Fibroblast of mammary gland (primary cell): ENCODE measurements at regions not wholly inside any gene's neighbourhood (a gene's known extent, or its start where the extent isn't known, plus 50 kb on each side); places are given as distances from the start of the nearest gene placed in this dataset.

Experiments used
- DNase-seq: peaks from one replicate; pipeline ENCODE4 v3.0.0-alpha.2; 2010; ENCODE audit warnings: low read depth
- H3K4me3 ChIP-seq: 2 replicates; pipeline ENCODE4 v1.5.1; 2011; ENCODE audit warnings: low read depth, mild to moderate bottlenecking, low read length, moderate library complexity; ENCODE audit not compliant: control insufficient read depth
- TF ChIP-seq, protein P1 (sequence below): conservative IDR thresholded peaks from 2 replicates; pipeline ENCODE4 v1.5.1; 2011; ENCODE audit warnings: low read depth, low read length, inconsistent platforms; ENCODE audit not compliant: control insufficient read depth, insufficient read depth

DNA sequence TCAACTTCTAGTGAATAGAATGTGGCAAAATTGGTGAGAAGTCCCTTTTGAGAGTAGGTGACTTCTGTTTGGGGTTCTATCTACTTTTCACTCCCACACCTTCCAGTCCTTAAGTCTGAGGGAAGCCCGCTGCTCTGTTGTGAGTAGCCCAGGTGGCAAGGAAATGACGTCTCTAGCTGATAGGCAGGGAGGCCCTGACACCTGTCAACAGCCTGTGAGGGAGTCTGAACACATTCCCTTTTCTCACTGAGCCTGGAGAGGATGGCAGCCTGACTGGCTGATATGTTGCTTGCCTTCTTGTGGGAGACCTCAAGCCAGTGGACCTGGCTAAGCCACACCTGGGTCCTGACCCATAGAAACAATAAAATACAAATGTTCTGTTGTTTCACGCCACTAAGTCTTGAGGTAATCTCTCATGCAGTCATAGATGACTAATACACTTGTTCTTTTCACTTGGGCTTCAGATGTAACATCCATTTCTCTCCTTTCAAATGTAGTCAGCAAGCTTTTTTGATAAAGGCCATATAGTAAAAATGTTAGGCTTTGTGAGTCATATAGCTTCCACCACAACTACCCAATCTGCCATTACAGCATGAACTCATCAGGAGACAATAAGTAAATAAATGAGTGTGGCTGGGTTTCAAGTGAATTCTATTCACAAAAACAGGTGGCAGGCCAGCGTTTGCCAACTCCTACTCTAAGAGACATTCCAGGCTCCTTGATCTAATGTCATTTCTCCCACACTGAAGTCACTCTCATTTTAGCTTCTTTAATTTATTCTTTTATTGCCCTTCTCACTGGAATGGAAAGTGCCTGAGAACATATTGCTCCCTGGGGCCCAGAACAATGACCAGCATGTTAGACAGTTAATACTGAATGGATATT lies 265.1 kb upstream of the MAD2L1 start:
- no peak overlapping the region for H3K4me3 ChIP-seq
- TF ChIP-seq, protein P1, sequence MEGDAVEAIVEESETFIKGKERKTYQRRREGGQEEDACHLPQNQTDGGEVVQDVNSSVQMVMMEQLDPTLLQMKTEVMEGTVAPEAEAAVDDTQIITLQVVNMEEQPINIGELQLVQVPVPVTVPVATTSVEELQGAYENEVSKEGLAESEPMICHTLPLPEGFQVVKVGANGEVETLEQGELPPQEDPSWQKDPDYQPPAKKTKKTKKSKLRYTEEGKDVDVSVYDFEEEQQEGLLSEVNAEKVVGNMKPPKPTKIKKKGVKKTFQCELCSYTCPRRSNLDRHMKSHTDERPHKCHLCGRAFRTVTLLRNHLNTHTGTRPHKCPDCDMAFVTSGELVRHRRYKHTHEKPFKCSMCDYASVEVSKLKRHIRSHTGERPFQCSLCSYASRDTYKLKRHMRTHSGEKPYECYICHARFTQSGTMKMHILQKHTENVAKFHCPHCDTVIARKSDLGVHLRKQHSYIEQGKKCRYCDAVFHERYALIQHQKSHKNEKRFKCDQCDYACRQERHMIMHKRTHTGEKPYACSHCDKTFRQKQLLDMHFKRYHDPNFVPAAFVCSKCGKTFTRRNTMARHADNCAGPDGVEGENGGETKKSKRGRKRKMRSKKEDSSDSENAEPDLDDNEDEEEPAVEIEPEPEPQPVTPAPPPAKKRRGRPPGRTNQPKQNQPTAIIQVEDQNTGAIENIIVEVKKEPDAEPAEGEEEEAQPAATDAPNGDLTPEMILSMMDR = no peak
- peak; percentile 36 for DNase-seq

DNA sequence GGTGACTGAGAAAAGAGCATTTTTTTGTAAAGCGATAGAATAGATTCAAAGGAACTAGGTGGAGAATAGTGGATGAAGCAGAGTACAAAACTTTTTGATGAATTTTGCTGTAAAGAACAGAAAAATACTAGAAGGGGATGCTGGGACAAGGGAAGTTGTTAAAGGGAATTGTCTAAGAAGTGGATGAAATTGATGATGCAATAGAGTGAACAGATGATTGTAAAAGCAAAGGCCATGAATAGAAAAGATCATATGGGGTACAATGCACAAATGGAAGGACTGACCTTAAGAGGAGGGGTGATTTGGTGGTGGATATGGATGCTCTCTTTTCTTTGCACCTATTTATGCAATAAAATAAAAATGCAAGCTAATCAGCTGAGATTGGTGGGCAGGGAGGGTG lies 262.7 kb upstream of the MAD2L1 start:
- TF ChIP-seq, protein P1 = no peak
- no peak overlapping the region for H3K4me3 ChIP-seq
- DNase-seq = no peak

DNA sequence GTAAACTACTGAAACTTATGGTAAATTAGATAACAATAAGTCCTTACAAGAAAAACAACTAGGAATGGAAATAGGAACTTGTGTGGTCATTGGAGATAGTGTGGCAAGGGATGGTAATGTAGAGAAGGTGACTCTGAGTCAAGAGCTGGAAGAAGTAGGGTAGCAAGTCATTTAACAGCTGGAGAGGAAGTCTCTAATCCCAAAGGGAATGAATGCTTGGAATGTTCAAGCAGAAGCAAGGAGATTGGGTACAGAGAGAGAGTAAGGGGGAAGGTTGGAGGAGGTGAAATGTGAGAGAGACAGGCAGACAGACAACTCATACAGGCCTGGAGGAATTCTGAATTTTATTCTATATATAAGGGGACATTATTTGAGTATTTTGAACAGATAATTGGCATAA lies 260.6 kb upstream of the MAD2L1 start:
- DNase-seq = peak; percentile 13
- TF ChIP-seq, protein P1 = no peak
- H3K4me3 ChIP-seq = no peak overlapping the region

DNA sequence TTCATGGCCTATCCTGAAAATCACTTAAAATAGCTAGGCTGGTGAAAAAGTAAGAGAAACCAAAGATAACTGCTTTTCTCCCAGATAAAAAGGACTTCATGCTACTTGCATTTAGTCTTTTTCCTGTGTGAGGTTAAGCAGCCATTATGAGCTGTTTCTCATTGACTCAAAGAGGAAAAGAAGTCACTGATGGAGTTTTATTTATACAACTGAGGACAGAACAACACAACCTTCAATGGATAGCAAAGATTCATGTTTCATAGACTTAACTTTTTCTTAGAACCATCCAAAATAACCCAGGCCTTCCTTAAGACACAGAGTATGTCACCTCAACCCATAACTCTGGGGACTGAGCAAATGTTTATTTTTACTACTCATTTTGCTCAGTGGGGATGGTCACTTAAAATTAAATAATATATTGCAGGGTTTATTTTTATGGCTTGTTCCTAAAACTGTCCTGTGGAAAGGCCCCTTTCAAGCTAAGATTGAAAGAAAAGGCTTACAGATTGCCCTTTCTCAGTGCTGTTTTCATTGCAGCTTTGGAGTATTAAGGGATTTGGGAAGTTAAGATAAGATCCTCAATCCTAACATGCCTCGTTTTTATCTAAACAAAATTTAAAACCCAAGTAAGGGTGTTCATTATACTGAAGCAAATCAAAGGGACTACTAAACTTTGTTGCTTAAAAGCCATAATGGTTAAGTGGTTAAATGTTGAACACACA lies 252.6 kb upstream of the MAD2L1 start:
- H3K4me3 ChIP-seq = no peak overlapping the region
- TF ChIP-seq, protein P1 = no peak
- no peak for DNase-seq

DNA sequence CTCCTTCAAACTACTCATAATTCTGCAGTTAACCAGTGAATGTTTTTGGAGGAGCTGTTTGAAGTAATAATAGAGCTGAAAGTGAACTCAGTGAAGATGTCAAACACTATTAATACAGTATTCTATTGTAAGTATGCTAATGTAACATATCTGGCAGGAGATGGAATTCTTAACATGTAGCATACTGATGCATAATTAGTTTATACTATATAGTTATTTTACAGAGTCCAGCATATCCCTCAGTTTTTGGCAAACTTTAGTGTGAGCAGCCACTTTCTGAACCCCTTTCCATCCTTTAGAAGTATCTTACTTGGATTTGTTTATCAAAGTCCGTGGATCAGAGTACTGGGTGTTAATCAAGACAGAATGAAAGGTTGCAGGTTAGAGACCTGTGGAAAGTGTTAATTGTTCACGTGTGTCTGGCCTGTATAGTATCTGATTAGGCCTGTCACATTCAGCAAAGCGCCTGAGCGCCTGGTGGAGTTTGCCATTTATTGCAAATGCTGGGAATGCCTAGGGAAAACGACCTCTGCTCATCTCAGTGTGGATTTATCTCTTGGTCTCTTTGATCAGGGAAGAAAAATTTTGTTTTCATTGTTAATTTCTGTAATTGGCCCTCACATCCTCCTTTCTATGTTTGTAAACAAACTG lies 251.7 kb upstream of the MAD2L1 start:
- TF ChIP-seq, protein P1 = no peak
- DNase-seq = no peak
- no peak overlapping the region for H3K4me3 ChIP-seq

DNA sequence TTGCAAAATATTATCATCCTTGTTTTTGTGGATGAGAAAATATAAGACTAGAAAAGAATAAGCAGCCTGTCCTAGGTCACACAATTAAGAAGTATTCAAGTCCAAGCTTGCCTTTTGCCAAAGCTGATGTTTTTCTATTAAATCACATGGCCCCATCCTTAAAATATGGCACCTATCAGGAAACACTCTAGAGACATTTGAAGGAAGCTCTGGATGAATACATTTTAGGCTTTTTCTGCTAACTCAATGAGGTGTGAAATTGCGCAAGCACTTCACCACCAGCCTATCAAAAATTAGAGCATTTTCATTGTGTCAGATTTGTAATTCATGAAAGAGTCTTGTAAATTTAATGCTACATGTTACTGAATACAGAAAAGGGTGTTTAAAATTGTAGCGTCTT lies 251.1 kb upstream of the MAD2L1 start:
- DNase-seq = no peak
- TF ChIP-seq, protein P1 = no peak
- H3K4me3 ChIP-seq = no peak overlapping the region
